AG04450 (cell line): ENCODE measurements at regions not wholly inside any gene's neighbourhood (a gene's known extent, or its start where the extent isn't known, plus 50 kb on each side); places are given as distances from the start of the nearest gene placed in this dataset.

ENCODE experiments used
- CTCF ChIA-PET: fragments of 300-600, 350-600 bp; formaldehyde crosslinking; extraction: SDS; loops from one replicate; lab custom pipeline; 2022; ENCODE audit warnings: antibody characterized with exemption, inconsistent platforms; lab: Charles Lee
- POLR2A ChIA-PET: fragments of 350-600 bp; formaldehyde crosslinking; extraction: SDS; loops from one replicate; lab custom pipeline; 2021; ENCODE audit warnings: antibody characterized with exemption, inconsistent platforms; lab: Yijun Ruan, JAX
- DNase-seq: peaks from one replicate; pipeline ENCODE4 v3.0.0-alpha.2; 2011; ENCODE audit warnings: low read depth, low spot score
- H3K27ac ChIP-seq: one replicate; pipeline ENCODE4 v1.5.1; 2012; ENCODE audit warnings: low read depth, low read length, control low read depth
- H3K27me3 ChIP-seq: one replicate; pipeline ENCODE4 v1.6.0; 2012; ENCODE audit warnings: low read length; ENCODE audit not compliant: control insufficient read depth, insufficient read depth
- H3K4me3 ChIP-seq: 2 replicates; pipeline ENCODE4 v1.5.1; 2011; ENCODE audit warnings: mild to moderate bottlenecking, low read depth, low read length, control low read depth
- H3K9me3 ChIP-seq: 2 replicates; pipeline ENCODE4 v1.5.1; 2012; ENCODE audit warnings: low read length; ENCODE audit not compliant: control insufficient read depth, insufficient read depth
- TF ChIP-seq, protein P1 (sequence below): IDR thresholded peaks from 2 replicates; pipeline ENCODE4 v1.5.1; 2011; ENCODE audit warnings: low read depth, low read length, control low read depth, inconsistent platforms

DNA sequence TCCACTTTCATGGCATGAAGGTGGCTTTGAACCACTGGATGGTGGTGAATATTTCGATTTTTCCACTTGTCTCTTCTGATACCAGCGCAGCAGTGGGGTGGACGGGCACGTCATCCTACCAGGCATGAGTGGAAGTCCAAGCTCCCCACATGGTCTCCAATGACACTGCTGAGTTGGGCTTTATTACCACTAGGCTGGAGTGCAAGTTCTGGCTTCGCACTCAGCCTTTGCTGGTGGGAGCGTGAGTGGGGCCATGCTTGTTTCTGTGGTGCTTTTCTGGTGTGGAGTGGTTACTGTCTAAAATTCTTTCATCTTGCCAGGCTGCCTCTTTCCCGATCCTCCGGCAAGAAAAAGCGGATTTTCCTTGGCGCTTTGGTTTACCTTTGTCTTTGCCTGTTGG, 70.1 kb upstream of the SDK1 start:
- CTCF ChIA-PET = no interaction called here

DNA sequence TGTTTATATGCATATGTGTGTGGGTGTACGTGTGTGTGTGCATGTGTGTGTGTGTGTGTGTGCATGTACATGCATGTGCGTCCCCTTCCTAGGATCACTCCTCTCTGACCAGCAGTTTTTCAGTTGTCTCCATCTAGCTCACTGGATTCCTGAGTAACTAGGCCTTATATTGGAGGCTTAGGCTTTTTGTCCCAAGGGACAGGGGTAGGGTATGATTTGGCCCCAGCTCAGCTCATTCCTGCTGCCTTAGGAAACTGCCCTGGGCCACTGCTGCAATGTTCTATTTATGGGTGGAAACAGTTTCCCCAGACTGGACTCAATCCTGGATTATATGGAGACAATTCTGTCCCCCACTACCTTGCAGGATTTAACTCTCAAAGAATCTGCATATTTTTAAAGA, 68.8 kb upstream of the SDK1 start:
- Histone ChIP-seq H3K27ac (no peak overlapping the region), H3K27me3 (peaks cover 12% of the 10 kb centered on the region), H3K9me3 (peaks cover 17% of the 10 kb centered on the region), H3K4me3 (no peak overlapping the region)
- ChIA-PET POLR2A (no interaction called here), CTCF (interaction anchor here (0.9 kb wide), 1 partner anchor 71 kb away, joined by 3 read pairs; no protein-coding TSS in a partner anchor)
- no peak for DNase-seq
- TF ChIP-seq, protein P1, sequence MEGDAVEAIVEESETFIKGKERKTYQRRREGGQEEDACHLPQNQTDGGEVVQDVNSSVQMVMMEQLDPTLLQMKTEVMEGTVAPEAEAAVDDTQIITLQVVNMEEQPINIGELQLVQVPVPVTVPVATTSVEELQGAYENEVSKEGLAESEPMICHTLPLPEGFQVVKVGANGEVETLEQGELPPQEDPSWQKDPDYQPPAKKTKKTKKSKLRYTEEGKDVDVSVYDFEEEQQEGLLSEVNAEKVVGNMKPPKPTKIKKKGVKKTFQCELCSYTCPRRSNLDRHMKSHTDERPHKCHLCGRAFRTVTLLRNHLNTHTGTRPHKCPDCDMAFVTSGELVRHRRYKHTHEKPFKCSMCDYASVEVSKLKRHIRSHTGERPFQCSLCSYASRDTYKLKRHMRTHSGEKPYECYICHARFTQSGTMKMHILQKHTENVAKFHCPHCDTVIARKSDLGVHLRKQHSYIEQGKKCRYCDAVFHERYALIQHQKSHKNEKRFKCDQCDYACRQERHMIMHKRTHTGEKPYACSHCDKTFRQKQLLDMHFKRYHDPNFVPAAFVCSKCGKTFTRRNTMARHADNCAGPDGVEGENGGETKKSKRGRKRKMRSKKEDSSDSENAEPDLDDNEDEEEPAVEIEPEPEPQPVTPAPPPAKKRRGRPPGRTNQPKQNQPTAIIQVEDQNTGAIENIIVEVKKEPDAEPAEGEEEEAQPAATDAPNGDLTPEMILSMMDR = no peak

More for the DNA sequence above, 70.1 kb upstream of the SDK1 start:
- Histone ChIP-seq H3K27ac (no peak overlapping the region), H3K9me3 (peaks cover 9% of the 10 kb centered on the region), H3K4me3 (no peak overlapping the region), H3K27me3 (peaks cover 9% of the 10 kb centered on the region)
- no peak for DNase-seq
- TF ChIP-seq, protein P1 = no peak
- POLR2A ChIA-PET = no interaction called here

DNA sequence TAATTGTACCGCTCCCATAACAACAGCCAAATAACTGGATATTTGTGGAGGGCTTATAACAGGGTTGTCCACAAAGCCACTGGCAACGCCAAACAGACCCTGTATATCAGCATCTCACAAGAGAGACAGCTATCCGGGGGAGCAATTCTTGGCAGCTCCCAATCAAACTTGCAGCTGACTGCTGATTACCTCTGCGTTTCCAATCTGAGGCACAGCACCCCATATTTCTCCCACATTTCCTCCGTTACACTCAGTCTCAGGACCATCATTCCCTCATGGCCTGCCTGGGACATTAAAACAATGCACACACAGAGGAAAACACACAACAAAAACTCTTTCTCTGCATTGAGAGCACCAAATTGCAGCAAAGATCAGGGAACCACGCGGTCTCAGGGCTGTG, 67.8 kb upstream of the SDK1 start:
- no peak for DNase-seq
- ChIA-PET CTCF (no interaction called here), POLR2A (no interaction called here)
- Histone ChIP-seq H3K27me3 (peaks cover 12% of the 10 kb centered on the region), H3K9me3 (peaks cover 17% of the 10 kb centered on the region), H3K4me3 (no peak overlapping the region), H3K27ac (no peak overlapping the region)
- TF ChIP-seq, protein P1 = no peak

DNA sequence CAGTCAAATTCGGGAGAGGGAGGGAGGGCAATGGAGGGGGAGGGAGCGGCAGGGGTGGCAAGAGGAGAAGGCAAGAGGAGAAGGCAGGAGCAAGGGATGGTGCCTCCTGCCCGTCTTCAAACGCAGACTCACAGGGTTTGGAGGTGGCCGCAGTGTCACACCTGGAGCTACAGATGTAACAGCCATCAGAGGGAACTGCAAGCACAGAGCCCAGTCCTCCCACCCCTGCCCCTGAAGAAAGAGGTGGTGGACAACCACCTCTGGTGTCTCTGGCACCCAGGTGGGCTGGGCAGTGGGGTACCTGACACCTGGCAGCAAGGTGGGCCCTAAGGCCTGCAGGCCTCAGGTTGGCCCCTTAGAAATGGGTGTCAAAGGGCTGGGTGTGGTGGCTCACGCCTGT, 67.0 kb upstream of the SDK1 start:
- Histone ChIP-seq H3K9me3 (peaks cover 17% of the 10 kb centered on the region), H3K4me3 (no peak overlapping the region), H3K27me3 (peaks cover 12% of the 10 kb centered on the region), H3K27ac (no peak overlapping the region)
- CTCF ChIA-PET = no interaction called here
- TF ChIP-seq, protein P1 = no peak
- POLR2A ChIA-PET = no interaction called here
- DNase-seq = no peak

DNA sequence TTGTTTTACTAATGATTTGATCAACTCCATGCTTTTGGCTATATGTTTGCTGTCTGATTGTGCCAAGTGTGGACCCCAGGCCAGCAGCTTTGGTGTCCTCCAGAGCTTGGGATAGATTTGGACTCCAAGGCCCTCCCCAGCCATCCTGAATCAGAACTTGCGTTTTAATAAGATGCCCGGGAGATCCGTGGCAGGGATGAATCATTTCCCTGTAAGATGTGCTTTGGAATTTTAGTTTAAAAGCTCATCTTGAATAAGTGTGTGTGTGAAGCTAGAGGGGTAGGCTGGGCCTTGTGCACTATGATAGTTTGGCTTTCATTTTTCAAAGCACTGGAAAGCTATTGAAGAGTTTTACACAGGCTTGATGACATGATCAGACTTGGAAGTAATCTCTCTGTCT, 66.2 kb upstream of the SDK1 start:
- ChIA-PET POLR2A (no interaction called here), CTCF (no interaction called here)
- peaks cover 17% of the 10 kb centered on the region for H3K9me3 ChIP-seq
- DNase-seq = no peak
- no peak overlapping the region for H3K27ac ChIP-seq
- TF ChIP-seq, protein P1 = no peak
- H3K4me3 ChIP-seq = no peak overlapping the region
- H3K27me3 ChIP-seq = peaks cover 12% of the 10 kb centered on the region
